Skeletal muscle tissue (tissue), 3 donors: ENCODE measurements at regions not wholly inside any gene's neighbourhood (a gene's known extent, or its start where the extent isn't known, plus 50 kb on each side); places are given as distances from the start of the nearest gene placed in this dataset.

ENCODE experiments used
- H3K27ac ChIP-seq: one replicate; pipeline ENCODE4 v1.7.0; 2013; ENCODE audit warnings: mild to moderate bottlenecking, low read depth, low read length, inconsistent platforms
- H3K27me3 ChIP-seq, 3 donors: one replicate each; pipeline ENCODE4 v1.7.0; 2013; ENCODE audit warnings: low read length in 3 of 3; ENCODE audit not compliant: control insufficient read depth in 3 of 3, insufficient read depth in 3 of 3
- H3K36me3 ChIP-seq, 3 donors: one replicate each; pipeline ENCODE4 v1.7.0; 2013; ENCODE audit warnings: low read length in 3 of 3; ENCODE audit not compliant: control insufficient read depth in 3 of 3, insufficient read depth in 3 of 3
- H3K4me1 ChIP-seq, 3 donors: one replicate each; pipeline ENCODE4 v1.7.0; 2013; ENCODE audit warnings: low read length in 3 of 3, mild to moderate bottlenecking in 3 of 3; ENCODE audit not compliant: control insufficient read depth in 3 of 3, insufficient read depth in 3 of 3
- H3K4me3 ChIP-seq, 3 donors: one replicate each; pipeline ENCODE4 v1.7.0; 2013; ENCODE audit warnings: low read length in 3 of 3
- H3K9ac ChIP-seq, 3 donors: one replicate each; pipeline ENCODE4 v1.7.0; 2013; ENCODE audit warnings: low read length in 3 of 3, mild to moderate bottlenecking in 3 of 3, moderate library complexity in 2 of 3, low read depth in 1 of 3
- H3K9me3 ChIP-seq, 3 donors: one replicate each; pipeline ENCODE4 v1.7.0; 2013; ENCODE audit warnings: low read length in 3 of 3; ENCODE audit not compliant: control insufficient read depth in 3 of 3
- donor health status: Osteomylitis.

GRCh38 chr2:16408331-16409005 lies 257.2 kb downstream of the CYRIA start:
- H3K9ac ChIP-seq: no peak overlapping the region
- H3K27ac ChIP-seq: no peak overlapping the region
- H3K9me3 ChIP-seq: no peaks in the 10 kb centered on the region
- H3K36me3 ChIP-seq: no peaks in the 10 kb centered on the region
- no peaks in the 10 kb centered on the region for H3K27me3 ChIP-seq
- H3K4me3 ChIP-seq: no peak overlapping the region
- H3K4me1 ChIP-seq: peaks cover 2 to 6% (median 5%) of the 10 kb centered on the region in 3 donors

DNA sequence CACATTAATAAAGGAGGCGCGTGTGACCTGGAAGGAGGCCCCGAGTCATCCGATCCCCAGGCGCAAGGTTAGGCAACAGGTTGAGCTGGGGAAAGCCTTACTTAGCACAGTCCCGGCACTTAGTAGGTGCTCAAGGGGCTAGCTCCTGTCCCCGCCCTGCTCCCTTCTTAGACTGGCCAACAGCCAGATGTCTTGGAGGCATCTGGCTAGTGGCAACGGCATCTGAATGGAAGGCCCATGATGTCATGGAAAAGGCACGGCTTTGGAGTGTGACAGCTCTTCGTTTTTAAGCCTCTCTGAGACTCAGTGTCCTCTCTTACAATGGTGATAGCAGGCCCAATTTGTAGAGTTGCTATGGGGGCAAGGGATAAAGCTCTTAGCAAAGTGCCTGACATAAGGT lies 258.3 kb downstream of the CYRIA start:
- H3K36me3 ChIP-seq: no peaks in the 10 kb centered on the region
- H3K27ac ChIP-seq: no peak overlapping the region
- H3K4me1 ChIP-seq: peaks cover 0 to 5% (median 3%) of the 10 kb centered on the region in 3 donors
- H3K9ac ChIP-seq: no peak overlapping the region
- no peaks in the 10 kb centered on the region for H3K9me3 ChIP-seq
- no peak overlapping the region for H3K4me3 ChIP-seq
- H3K27me3 ChIP-seq: no peaks in the 10 kb centered on the region

GRCh38 chr2:16406496-16407289 lies 258.9 kb downstream of the CYRIA start:
- Histone ChIP-seq H3K27me3 (no peaks in the 10 kb centered on the region), H3K4me3 (no peak overlapping the region), H3K9me3 (no peaks in the 10 kb centered on the region), H3K36me3 (no peaks in the 10 kb centered on the region), H3K4me1 (peaks cover 0 to 5% (median 3%) of the 10 kb centered on the region in 3 donors), H3K27ac (no peak overlapping the region), H3K9ac (no peak overlapping the region)

GRCh38 chr2:16405551-16405950 lies 260.1 kb downstream of the CYRIA start:
- no peaks in the 10 kb centered on the region for H3K27me3 ChIP-seq
- no peak overlapping the region for H3K9ac ChIP-seq
- peaks cover 0 to 5% (median 3%) of the 10 kb centered on the region in 3 donors for H3K4me1 ChIP-seq
- no peaks in the 10 kb centered on the region for H3K9me3 ChIP-seq
- no peak overlapping the region for H3K27ac ChIP-seq
- no peaks in the 10 kb centered on the region for H3K36me3 ChIP-seq
- no peak overlapping the region for H3K4me3 ChIP-seq

GRCh38 chr2:16404551-16405300 lies 260.9 kb downstream of the CYRIA start:
- Histone ChIP-seq H3K4me1 (peaks cover 0 to 5% (median 3%) of the 10 kb centered on the region in 3 donors), H3K4me3 (no peak overlapping the region), H3K27ac (no peak overlapping the region), H3K27me3 (no peaks in the 10 kb centered on the region), H3K9ac (no peak overlapping the region), H3K36me3 (no peaks in the 10 kb centered on the region), H3K9me3 (no peaks in the 10 kb centered on the region)

GRCh38 chr2:16404146-16404545 lies 261.5 kb downstream of the CYRIA start:
- Histone ChIP-seq H3K36me3 (no peaks in the 10 kb centered on the region), H3K27ac (no peak overlapping the region), H3K4me1 (peaks cover 0 to 5% (median 3%) of the 10 kb centered on the region in 3 donors), H3K9ac (no peak overlapping the region), H3K27me3 (no peaks in the 10 kb centered on the region), H3K4me3 (no peak overlapping the region), H3K9me3 (no peaks in the 10 kb centered on the region)

- Histone ChIP-seq H3K4me3 (no peak overlapping the region), H3K4me1 (peaks cover 0 to 3% (median 3%) of the 10 kb centered on the region in 3 donors), H3K9ac (no peak overlapping the region), H3K27me3 (no peaks in the 10 kb centered on the region), H3K27ac (no peak overlapping the region), H3K36me3 (no peaks in the 10 kb centered on the region), H3K9me3 (no peaks in the 10 kb centered on the region)
Observed at GRCh38 chr2:16402891-16403290, 262.7 kb downstream of the CYRIA start.

DNA sequence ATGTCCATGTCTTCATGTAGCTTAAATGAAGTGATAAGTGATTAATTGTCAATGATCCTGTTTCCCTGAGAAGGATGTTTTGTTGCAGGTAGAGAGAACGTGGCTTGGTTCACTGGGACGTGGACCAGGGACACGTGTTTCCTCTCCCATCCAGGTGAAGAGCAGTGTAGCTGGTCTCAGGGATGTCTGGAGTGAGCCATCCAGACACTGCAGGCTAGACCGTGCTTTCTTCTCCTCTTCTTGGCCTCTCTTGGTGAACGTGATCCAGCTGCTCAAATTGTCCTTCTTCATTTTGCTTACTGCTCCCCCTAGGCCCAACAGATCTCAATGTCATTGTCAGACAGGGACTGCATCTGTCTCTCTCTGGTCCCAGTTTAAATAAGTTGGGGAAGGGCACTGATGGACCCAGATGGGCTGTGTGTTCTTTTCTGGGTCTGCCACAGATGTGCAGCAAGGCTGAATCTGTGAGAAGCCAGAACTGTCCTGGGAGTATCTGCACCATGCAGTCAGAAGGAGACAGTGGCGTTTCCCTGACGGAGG lies 263.8 kb downstream of the CYRIA start:
- no peak overlapping the region for H3K27ac ChIP-seq
- H3K27me3 ChIP-seq: no peaks in the 10 kb centered on the region
- no peaks in the 10 kb centered on the region for H3K36me3 ChIP-seq
- H3K9ac ChIP-seq: no peak overlapping the region
- no peak overlapping the region for H3K4me3 ChIP-seq
- H3K9me3 ChIP-seq: no peaks in the 10 kb centered on the region
- no peaks in the 10 kb centered on the region for H3K4me1 ChIP-seq

DNA sequence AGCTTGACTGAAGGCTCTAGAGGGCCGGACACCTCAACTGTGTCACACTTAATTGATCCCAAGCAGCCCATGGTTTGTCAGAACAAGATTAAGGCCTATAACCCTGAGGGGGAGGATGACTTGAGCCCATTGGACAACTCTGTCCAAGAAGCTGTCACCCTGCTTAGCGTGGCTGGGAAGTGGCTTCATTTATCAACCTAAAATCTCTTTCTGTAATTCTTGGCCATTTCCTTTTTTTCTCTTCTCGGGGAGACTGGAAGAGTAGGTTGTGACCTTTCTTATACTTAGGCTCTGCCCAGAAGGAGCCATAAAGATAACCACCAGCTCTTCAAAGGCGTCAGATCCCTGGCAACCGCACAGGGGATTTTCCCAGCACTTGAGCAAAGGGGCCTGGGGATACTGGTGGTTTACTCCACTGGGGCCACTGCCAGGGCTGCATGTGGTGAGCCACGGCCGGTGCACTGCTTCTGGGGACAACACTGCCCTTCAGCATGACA lies 265.5 kb downstream of the CYRIA start:
- Histone ChIP-seq H3K36me3 (no peaks in the 10 kb centered on the region), H3K27ac (no peak overlapping the region), H3K4me3 (no peak overlapping the region), H3K4me1 (no peaks in the 10 kb centered on the region), H3K9me3 (no peaks in the 10 kb centered on the region), H3K27me3 (no peaks in the 10 kb centered on the region), H3K9ac (no peak overlapping the region)
